ENCODE measurements at regions not wholly inside any gene's neighbourhood (a gene's known extent, or its start where the extent isn't known, plus 50 kb on each side); places are given as distances from the start of the nearest gene placed in this dataset.

DNA sequence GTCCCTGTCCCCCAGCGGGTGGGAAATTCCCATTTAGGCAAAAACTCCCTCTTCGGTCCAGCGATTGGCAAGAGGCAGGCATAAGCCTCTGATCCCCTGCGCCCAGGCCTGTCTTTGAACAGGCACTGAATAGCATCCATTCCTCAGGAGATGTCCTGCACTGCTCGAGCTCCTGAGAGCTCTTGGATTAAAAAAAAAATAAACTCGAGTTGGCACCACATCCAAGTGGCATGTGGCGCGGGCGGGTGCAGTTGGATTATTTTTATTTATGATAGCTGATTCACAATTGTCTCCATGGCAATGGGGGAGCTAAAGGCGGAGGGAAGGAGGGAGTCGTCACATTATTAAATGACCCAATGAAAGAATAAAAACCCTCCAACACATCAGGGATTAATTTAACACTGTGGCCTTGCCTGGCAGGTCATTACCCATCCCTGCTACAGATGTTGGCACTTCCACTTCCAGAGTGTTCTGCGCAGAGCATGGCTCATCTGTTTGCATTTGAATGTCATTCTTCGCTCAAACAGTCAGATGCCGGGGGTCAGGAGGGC lies 207.2 kb downstream of the AACS start:
- no peak for DNase-seq

DNA sequence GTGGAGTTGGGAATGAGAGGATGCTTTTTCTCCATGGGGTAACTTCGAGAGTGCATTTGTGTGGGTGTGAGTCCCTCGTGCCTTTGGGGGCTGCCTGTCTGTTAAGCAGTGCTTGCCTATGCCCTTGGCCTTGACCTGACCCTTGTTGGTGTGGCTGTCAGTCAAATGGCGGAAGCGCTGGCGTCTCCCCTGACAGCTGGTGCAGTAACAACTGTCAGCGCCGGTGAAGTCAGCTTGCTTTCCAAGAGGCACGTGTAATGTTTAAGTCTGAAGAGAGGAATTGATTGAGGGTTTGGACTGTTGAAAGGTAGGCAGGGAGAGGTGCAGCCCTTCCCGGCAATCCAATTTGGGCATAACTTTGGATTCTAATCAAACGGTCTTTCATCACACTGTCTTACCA lies 211.3 kb downstream of the AACS start:
- DNase-seq = no peak

DNA sequence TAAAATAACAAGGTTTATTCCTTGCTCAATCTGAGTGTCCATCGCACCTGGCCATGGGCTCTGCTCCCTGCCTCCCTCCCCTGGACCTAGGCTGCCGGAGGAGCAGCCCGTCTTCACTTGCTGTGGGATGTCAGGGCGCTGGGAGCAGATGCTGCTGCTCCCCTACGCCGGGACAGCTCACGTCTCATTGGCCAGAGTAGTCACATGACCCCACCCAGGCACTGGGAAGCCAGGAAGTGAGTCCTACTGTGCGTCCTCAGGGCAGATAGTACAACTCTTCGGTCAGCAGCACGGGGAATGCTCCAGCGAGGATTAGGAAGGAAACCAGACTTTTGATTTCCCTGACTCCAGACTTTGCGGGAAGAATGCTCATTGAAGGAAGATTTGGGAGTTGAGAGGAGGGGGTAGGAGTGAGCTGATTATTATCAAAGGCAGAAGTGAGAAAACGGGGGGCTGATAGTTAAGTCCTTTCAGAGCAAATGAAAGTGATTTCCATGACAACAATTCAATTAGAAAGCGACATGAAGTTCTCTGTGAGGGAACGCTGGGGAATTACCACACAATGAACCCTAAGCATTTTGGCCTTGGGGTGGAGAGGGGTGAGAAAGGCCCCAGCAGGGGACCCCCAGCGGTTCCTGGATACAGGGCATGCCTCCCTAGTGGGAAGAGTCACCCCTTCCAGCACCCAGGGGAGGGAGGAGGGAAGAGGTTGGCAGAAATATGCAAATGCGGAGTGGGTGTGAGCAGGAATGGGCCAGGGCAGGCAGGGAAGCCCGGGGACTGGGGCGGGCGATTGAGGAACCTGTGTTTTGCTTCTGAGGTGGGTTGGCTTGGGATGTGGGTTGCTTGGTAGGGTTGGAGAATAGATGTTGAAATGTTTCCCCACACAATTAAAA lies 215.5 kb downstream of the AACS start:
- no peak for DNase-seq

DNA sequence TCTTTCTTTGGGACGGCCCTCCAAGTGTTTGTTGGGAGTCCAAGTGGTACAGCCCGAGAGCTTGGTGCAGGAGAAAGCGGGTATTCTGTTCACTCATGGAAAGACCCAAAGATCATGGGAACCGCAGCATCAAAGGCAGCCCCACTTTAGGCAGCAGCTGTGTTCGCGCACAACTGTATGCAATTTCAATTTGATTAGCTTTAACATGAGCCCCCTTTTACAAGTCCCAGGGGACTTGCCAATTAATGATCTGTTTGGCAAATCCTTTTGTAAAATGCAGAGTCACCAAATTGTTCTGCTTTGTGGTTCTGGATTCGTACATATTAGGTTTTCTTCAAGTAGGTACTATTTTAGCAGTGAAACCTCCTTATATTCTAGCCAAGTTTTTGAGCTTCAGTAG lies 217.7 kb downstream of the AACS start:
- DNase-seq = no peak

DNA sequence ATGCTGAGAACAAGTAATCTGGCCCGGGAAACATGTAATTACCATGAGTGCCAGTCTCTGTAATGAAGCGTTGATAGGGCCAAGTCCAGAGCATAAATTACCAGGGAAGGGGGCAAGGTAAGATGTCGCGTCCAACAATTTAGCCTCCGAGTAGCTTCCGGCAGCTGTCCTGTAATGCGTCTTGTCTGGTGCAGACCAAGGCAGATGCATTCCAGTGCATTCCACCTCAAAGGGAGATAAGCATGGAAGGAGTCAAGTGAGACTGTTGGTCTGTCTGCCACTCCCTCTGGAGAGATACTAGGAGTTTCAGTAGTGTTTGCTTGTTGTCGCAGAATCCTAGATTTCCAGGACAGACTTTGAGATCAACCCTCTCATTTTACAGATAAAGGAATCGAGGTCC lies 218.3 kb downstream of the AACS start:
- DNase-seq = no peak

- no peak for DNase-seq
Observed at GRCh38 chr12:125284087-125284486, 218.9 kb downstream of the AACS start.

DNA sequence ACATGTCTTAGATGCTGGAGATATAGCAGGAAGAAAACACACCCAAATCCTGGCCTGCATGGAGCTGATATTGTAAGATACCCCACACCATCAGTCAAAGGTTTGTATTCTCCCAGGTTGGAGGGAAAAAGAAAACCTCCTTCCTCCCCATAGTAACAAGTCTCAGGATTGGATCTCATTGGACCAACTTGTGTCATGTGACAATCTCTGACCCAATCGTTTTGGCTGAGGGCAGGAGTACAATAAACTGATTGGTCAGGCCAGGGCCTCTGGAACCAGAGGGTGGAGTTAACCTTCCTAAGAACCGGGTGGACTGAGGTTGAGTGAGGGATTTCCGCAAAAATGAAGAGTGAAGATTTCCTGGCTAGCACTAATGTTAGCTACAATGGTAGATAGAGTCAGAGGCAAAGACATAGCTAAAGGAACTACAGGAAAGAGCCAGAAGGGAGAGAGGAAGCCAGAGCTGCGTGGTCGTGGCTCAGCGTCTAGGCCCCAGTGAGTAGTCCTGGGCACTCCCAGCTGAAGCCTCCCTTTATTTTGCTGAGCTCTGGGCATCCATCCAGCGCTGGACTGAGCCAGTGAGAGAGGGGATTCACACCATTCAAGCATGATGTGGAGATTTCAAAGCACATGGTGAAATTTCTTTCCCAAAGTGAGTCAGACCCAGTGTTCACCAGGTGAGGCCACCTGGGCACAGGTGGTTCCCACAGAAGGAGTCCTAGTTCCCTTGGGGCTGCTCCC lies 219.9 kb downstream of the AACS start:
- DNase-seq = no peak

DNA sequence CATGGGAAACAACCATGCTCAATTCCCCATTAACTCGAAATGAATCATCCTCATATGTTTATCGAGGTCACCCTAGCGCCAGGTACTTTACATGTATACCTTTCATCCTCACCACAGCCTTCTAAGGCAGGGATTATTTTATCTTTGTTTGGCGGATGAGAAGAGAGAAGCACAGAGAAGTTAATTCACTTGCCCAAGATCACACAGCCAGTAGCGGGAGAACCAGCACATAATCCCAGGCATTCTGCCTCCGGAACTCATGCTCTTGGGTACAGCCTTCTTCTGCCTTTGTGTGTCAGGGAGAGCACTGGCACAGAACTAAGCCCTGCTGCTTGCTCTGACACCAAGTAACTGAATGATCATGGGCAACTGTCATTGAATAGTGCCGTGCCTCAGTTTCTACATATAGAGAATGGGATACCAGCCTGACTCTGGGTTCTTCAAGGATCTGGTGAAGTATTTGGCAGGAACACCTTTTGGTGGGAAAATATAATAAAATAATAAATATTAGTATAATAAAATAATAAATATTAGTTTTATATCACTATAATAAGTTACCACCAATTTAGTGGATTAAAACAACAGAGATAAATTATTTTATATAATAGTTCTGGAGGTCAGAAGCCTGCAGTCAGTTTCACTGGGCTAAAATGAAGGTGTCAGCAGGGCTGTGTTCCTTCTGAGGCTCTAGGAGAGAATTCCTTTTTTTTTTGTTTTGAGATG lies 220.9 kb downstream of the AACS start:
- DNase-seq = no peak

DNA sequence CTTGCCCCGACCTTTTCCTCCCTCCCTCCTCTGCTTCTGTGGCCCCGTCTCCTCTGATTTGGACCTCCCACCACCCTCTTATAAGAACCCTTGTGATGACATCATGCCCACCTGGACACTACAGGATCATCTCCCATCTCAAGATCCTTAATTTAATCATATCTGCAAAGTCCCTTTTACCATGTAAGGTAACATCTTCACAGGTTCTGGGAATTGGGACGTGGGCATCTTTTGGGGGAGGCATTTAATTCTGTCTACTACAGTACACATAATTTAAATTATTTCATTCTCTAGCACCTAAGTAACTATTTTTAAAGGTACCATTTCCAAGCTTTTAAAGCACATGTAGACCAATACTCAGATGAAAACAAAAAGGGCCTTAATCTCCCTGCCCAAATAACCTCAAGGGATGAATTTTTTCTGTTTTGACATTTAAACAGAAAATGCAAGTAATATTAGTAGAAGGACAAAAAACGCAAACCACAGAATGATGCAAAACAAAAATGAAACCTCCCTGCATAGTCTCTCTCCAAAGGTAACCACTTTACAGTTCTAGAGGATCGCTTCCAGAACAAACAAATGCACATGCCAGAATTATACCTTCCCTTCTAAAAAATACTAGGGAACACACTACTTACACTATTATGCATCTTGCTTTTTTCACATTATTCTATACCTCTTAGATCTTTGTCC lies 222.1 kb downstream of the AACS start:
- DNase-seq = no peak

DNA sequence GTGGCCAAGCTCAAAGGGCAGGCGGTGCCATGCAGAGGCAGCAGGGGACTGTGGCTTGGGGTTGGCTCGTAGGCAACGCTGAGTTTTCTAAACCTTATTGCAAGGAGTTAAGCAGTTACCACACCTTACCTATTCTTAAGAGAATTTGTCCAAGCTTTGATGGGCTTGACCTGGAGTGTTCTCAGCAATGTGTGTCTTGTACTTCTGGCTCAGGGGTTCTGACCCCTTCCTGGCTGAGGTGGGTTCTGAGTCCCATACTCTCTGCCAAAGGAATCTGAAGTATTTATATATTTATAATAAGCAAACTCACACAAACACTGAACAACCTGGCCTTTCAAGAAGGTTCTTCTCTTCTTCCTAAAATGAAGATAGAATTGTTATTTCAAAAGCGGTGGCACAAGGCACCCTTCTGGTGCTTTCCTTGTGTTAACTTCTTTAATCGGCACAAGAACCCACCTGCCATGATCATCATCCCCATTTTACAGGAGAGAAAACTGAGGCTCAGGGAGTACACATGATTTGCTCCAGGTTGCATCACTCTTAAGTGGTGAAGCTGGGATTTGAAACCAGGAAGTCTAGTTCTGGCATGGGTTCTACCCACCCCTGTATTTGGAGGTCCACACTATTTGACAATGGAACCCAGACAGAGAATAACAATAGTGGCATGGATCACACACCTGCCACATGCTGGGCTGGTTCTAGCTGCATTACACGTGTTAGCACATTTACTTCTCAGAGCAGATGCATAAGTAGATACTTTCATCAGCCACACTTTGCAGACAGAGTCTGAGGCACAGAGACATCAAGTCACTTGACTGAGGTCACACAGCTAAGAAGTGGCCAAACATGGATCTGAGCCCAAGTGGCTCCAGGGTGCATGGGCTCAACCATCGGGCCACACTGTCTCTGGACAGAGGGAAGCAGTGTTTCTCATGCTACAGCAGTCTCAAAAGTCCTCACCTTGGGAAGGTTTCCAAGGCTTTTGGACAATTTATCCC lies 224.0 kb downstream of the AACS start:
- no peak for DNase-seq

DNA sequence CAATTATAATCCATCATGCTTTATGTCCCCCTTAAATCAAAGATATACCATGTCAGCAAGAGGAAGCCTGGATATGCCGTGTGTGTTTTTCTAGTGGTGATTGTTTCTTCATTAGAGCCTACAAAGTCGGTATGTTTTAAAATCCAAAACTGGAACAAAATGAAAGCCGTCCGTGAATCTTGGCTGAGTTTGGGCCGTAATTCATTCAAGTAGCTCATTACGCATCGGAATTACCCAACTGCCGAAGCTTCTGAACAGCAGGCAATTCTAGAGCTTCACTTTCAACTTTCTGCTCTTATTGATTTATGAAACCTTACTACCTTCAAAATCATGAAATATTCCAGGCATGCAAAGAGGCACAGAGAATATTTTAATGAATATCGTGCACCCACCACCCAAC lies 224.7 kb downstream of the AACS start:
- no peak for DNase-seq

- no peak for DNase-seq
Observed at GRCh38 chr12:125292700-125293099, 227.5 kb downstream of the AACS start.

DNA sequence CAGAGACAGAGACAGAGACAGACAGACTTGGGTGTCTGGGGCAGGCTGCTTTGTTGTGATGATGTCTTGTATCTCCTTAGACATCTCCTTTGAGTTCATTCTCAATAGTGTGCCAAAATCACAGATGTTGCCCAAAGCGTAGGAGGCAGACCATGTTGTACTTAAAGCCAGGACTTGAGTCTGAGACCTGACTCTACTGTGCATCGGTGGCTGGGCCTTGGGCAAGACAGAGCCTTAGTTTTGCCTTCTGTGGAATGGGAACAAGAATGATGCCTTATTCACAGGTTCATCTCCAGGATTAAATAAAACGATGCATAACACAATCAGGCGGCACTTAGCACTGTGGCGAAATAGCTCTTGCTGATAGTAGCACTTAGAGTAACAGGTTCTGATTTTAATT lies 230.3 kb downstream of the AACS start:
- DNase-seq = no peak

DNA sequence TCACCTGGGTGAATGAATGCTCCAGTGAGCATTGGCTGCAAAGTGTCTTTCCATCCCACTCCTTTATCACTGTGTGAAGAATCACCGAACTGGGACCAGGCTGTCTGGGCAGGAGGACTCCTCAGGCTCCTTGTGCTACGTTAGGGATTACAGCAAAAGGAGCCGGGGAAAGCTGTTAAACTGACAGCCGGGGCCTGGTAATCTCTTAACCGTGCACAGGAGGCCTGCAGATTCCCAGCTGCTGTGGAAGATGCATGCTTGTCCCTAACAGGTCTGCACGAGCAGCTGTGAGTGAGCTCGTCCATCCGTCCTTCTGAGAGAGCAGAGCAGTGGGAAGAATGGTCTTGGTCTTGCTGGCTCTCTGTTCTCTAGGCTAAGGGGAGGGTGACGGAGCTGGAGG lies 231.5 kb downstream of the AACS start:
- DNase-seq = no peak

- no peak for DNase-seq
Observed at GRCh38 chr12:125299840-125300239, 234.6 kb downstream of the AACS start.

DNA sequence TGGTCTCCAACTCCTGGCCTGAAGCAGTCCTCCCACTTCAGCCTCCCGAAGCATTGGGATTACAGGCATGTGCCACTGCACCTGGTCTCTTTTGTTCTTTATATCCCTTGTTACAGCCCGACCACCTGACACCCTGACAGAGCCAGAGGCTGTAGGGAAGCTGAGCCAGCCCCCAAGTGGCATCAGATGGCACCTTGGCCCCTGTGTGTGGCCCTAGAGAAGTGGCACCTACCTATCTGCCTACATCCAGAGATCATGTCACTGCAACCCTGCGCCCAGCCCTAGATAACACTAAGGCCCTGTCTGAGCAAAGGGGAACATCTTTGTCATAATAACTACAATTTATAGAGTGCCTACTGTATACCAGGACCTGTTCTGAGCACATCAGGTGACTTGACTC lies 235.0 kb downstream of the AACS start:
- DNase-seq = no peak

GRCh38 chr12:125303337-125303736 lies 238.1 kb downstream of the AACS start:
- no peak for DNase-seq

GRCh38 chr12:125304029-125304428 lies 238.8 kb downstream of the AACS start:
- no peak for DNase-seq

GRCh38 chr12:125305231-125305630 lies 240.0 kb downstream of the AACS start:
- no peak for DNase-seq

GRCh38 chr12:125310461-125310860 lies 245.2 kb downstream of the AACS start:
- DNase-seq = no peak

DNA sequence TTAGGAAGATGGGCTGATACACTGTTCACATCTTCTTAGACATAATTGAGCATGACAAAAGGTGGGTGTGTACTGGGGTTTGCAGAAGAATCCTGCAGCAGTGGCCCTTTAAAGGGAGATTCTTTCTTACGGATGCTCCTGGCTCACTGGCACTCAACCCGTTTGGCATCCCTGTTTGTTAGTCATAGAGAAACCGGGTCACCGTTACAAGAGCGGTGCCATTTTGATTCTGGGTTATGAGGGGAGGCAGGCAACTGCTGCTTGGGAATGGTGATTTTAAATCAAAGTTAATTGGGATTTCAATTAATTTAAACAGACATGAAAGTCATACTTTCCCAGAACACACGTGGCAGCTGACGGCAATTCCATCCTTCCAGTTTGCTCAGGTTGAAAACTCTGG lies 245.8 kb downstream of the AACS start:
- DNase-seq = no peak
